CD4-positive, alpha-beta memory T cell (primary cell): ENCODE measurements at regions not wholly inside any gene's neighbourhood (a gene's known extent, or its start where the extent isn't known, plus 50 kb on each side); places are given as distances from the start of the nearest gene placed in this dataset.

Experiments
- CTCF ChIA-PET: fragments of 350-600 bp; sonication (Branson Sonifier 250); formaldehyde crosslinking; loops from one replicate; lab custom pipeline; 2021; ENCODE audit warnings: inconsistent platforms; ENCODE audit not compliant: partially characterized antibody; lab: Charles Lee
- POLR2A ChIA-PET: fragments of 350-600 bp; sonication (Branson Sonifier 250); formaldehyde crosslinking; loops from one replicate; lab custom pipeline; 2021; ENCODE audit not compliant: partially characterized antibody; lab: Charles Lee
- DNase-seq, 5 donors: peaks; one replicate each; pipeline versions ENCODE4 v3.0.0 to v3.0.0-alpha.2; 2020 to 2022; ENCODE audit warnings: mixed read lengths in 1 of 5
- H3K27ac ChIP-seq: one replicate; pipeline ENCODE4 v1.7.0; 2013; ENCODE audit warnings: low read depth, low read length
- H3K27me3 ChIP-seq: 2 replicates; pipeline ENCODE4 v1.7.0; 2013; ENCODE audit warnings: mild to moderate bottlenecking, low read length, moderate library complexity; ENCODE audit not compliant: insufficient read depth
- H3K36me3 ChIP-seq: 2 replicates; pipeline ENCODE4 v1.7.0; 2013; ENCODE audit warnings: mild to moderate bottlenecking, low read length, moderate library complexity; ENCODE audit not compliant: insufficient read depth
- H3K4me1 ChIP-seq: 2 replicates; pipeline ENCODE4 v1.7.0; 2013; ENCODE audit warnings: mild to moderate bottlenecking, low read length, moderate library complexity; ENCODE audit not compliant: insufficient read depth
- H3K4me3 ChIP-seq, 2 donors: one replicate each; pipeline ENCODE4 v1.7.0; 2013; ENCODE audit warnings: low read length in 2 of 2, mild to moderate bottlenecking in 1 of 2
- H3K9me3 ChIP-seq, 2 donors: one replicate each; pipeline ENCODE4 v1.7.0; 2013; ENCODE audit warnings: low read length in 2 of 2, control low read depth in 1 of 2; ENCODE audit not compliant: control insufficient read depth in 1 of 2
- H3K27ac Mint-ChIP-seq, 7 donors: one replicate each; pipeline ENCODE4 v1.8.0; 2020 to 2021; ENCODE audit warnings: mixed read lengths in 7 of 7, mild to moderate bottlenecking in 6 of 7, inconsistent platforms in 3 of 7, moderate library complexity in 3 of 7
- H3K27me3 Mint-ChIP-seq, 2 donors: one replicate each; pipeline ENCODE4 v1.8.0; 2020 to 2021; ENCODE audit warnings: mixed read lengths in 2 of 2
- H3K36me3 Mint-ChIP-seq, 2 donors: one replicate each; pipeline ENCODE4 v1.8.0; 2020 to 2021; ENCODE audit warnings: mixed read lengths in 2 of 2, inconsistent platforms in 1 of 2, mild to moderate bottlenecking in 1 of 2
- H3K4me1 Mint-ChIP-seq, 4 donors: one replicate each; pipeline ENCODE4 v1.8.0; 2020 to 2021; ENCODE audit warnings: mixed read lengths in 4 of 4, mild to moderate bottlenecking in 1 of 4
- H3K4me3 Mint-ChIP-seq, 8 donors: one replicate each; pipeline ENCODE4 v1.8.0; 2020 to 2021; ENCODE audit warnings: mixed read lengths in 8 of 8, mild to moderate bottlenecking in 7 of 8, moderate library complexity in 6 of 8, inconsistent platforms in 3 of 8
- H3K9me3 Mint-ChIP-seq, 8 donors: one replicate each; pipeline ENCODE4 v1.8.0; 2020 to 2021; ENCODE audit warnings: mixed read lengths in 8 of 8, mild to moderate bottlenecking in 5 of 8, inconsistent platforms in 3 of 8, moderate library complexity in 1 of 8
- intact Hi-C: fragments of 100-400 bp; cut with micrococcal nuclease; formaldehyde crosslinking; loops from one replicate; pipeline ENCODE4 v1.15.1; 2023

GRCh38 chr14:49971156-49972130 is 78.6 kb downstream of the ARF6 start:
- Histone ChIP-seq H3K27ac (peak overlapping the region; percentile 73), H3K4me1 (peaks cover 69% of the 10 kb centered on the region), H3K36me3 (no peaks in the 10 kb centered on the region), H3K9me3 (no peaks in the 10 kb centered on the region), H3K4me3 (peak overlapping the region; percentile 36 to 44), H3K27me3 (no peaks in the 10 kb centered on the region)
- ChIA-PET CTCF (interaction anchor here (0.9 to 9.4 kb wide), 23 partner anchors 9 to 141 kb away, joined by 3 to 72 read pairs (median 5); partner anchors contain the start of genes ARF6 and NEMF), POLR2A (interaction anchor here (0.6 to 19.1 kb wide), 47 partner anchors 9 to 339 kb away, joined by 3 to 486 read pairs (median 6); partner anchors contain the start of genes ARF6, NEMF and VCPKMT)
- intact Hi-C loops = loop anchor here (1.0 to 2.0 kb wide), 6 partner anchors 25 to 103 kb away; partner anchors contain the start of gene ARF6
- Mint-ChIP-seq H3K27ac (peak overlapping the region; percentile 87 to 98 (median 96)), H3K4me1 (peaks cover 44 to 76% (median 62%) of the 10 kb centered on the region in 4 donors), H3K36me3 (no peaks in the 10 kb centered on the region), H3K27me3 (no peaks in the 10 kb centered on the region), H3K9me3 (no peaks in the 10 kb centered on the region), H3K4me3 (peak overlapping the region; percentile 77 to 89 (median 82))
- peak; percentile 75 to 85 (median 82) for DNase-seq

- Histone ChIP-seq H3K27me3 (no peaks in the 10 kb centered on the region), H3K4me1 (peaks cover 77% of the 10 kb centered on the region), H3K9me3 (no peaks in the 10 kb centered on the region), H3K4me3 (peak overlapping the region; percentile 9 to 36), H3K27ac (peak overlapping the region; percentile 73), H3K36me3 (no peaks in the 10 kb centered on the region)
- intact Hi-C loops = no loop called here
- no peak for DNase-seq
- peak overlapping the region; percentile 77 to 89 (median 82) for H3K4me3 Mint-ChIP-seq
- ChIA-PET CTCF (interaction anchor here (0.9 to 9.4 kb wide), 18 partner anchors 8 to 119 kb away, joined by 3 to 72 read pairs (median 9); partner anchors contain the start of genes ARF6 and NEMF), POLR2A (interaction anchor here (0.7 to 19.1 kb wide), 45 partner anchors 9 to 339 kb away, joined by 3 to 486 read pairs (median 6); partner anchors contain the start of genes ARF6 and NEMF)
- H3K4me1 Mint-ChIP-seq = peaks cover 50 to 82% (median 69%) of the 10 kb centered on the region in 4 donors
- H3K36me3 Mint-ChIP-seq = no peaks in the 10 kb centered on the region
- no peaks in the 10 kb centered on the region for H3K27me3 Mint-ChIP-seq
- peaks cover 0 to 3% (median 0%) of the 10 kb centered on the region in 8 donors for H3K9me3 Mint-ChIP-seq
- H3K27ac Mint-ChIP-seq = peak overlapping the region; percentile 87 to 98 (median 96)
These were observed 79.3 kb downstream of the ARF6 start for GRCh38 chr14:49972131-49972671.

GRCh38 chr14:49972823-49973222 is 79.9 kb downstream of the ARF6 start:
- H3K4me1 ChIP-seq = peaks cover 83% of the 10 kb centered on the region
- H3K27ac ChIP-seq = peak overlapping the region; percentile 73
- no peaks in the 10 kb centered on the region for H3K36me3 ChIP-seq
- peak overlapping the region; percentile 77 to 89 (median 82) for H3K4me3 Mint-ChIP-seq
- CTCF ChIA-PET = interaction anchor here (0.9 to 9.4 kb wide), 11 partner anchors 20 to 120 kb away, joined by 3 to 72 read pairs (median 13); partner anchors contain the start of gene NEMF
- H3K4me1 Mint-ChIP-seq = peaks cover 56 to 86% (median 75%) of the 10 kb centered on the region in 4 donors
- peak overlapping the region; percentile 87 to 98 (median 96) for H3K27ac Mint-ChIP-seq
- POLR2A ChIA-PET = interaction anchor here (0.7 to 19.1 kb wide), 26 partner anchors 9 to 129 kb away, joined by 3 to 486 read pairs (median 14); partner anchors contain the start of genes ARF6 and NEMF
- H3K27me3 ChIP-seq = no peaks in the 10 kb centered on the region
- no peaks in the 10 kb centered on the region for H3K36me3 Mint-ChIP-seq
- no peaks in the 10 kb centered on the region for H3K27me3 Mint-ChIP-seq
- H3K9me3 Mint-ChIP-seq = peaks cover 0 to 3% (median 0%) of the 10 kb centered on the region in 8 donors
- no peaks in the 10 kb centered on the region for H3K9me3 ChIP-seq
- intact Hi-C loops = loop anchor here (1.0 kb wide), 1 partner anchor 9 kb away; no protein-coding TSS in a partner anchor
- H3K4me3 ChIP-seq = peak overlapping the region in 1 of 2 donors; percentile 36
- DNase-seq = peak in 4 of 5 donors; percentile 30 to 78 (median 39)

- DNase-seq = no peak
- Histone ChIP-seq H3K27ac (no peak overlapping the region), H3K4me1 (peaks cover 100% of the 10 kb centered on the region), H3K9me3 (no peaks in the 10 kb centered on the region), H3K36me3 (no peaks in the 10 kb centered on the region), H3K4me3 (no peak overlapping the region), H3K27me3 (no peaks in the 10 kb centered on the region)
- Mint-ChIP-seq H3K4me1 (peaks cover 62 to 96% (median 88%) of the 10 kb centered on the region in 4 donors), H3K4me3 (peak overlapping the region in 2 of 8 donors; percentile 12 to 37), H3K27ac (peak overlapping the region; percentile 49 to 93 (median 86)), H3K9me3 (peaks cover 0 to 3% (median 0%) of the 10 kb centered on the region in 8 donors), H3K36me3 (peaks cover 2 to 4% of the 10 kb centered on the region in 2 donors), H3K27me3 (no peaks in the 10 kb centered on the region)
- POLR2A ChIA-PET = interaction anchor here (0.7 to 19.1 kb wide), 9 partner anchors 8 to 113 kb away, joined by 3 to 486 read pairs (median 30); partner anchors contain the start of gene ARF6
- intact Hi-C loops = no loop called here
- CTCF ChIA-PET = interaction anchor here (1.4 to 9.4 kb wide), 6 partner anchors 22 to 110 kb away, joined by 3 to 72 read pairs (median 15); no protein-coding TSS in a partner anchor
These were observed 82.4 kb downstream of the ARF6 start for GRCh38 chr14:49975276-49975675.

- peaks cover 62 to 96% (median 88%) of the 10 kb centered on the region in 4 donors for H3K4me1 Mint-ChIP-seq
- H3K27me3 ChIP-seq = no peaks in the 10 kb centered on the region
- intact Hi-C loops = no loop called here
- peak overlapping the region; percentile 0 for H3K27ac ChIP-seq
- H3K9me3 Mint-ChIP-seq = peaks cover 0 to 3% (median 0%) of the 10 kb centered on the region in 8 donors
- POLR2A ChIA-PET = interaction anchor here (0.8 to 19.1 kb wide), 11 partner anchors 24 to 122 kb away, joined by 3 to 486 read pairs (median 23); partner anchors contain the start of gene ARF6
- H3K9me3 ChIP-seq = no peaks in the 10 kb centered on the region
- H3K27me3 Mint-ChIP-seq = no peaks in the 10 kb centered on the region
- CTCF ChIA-PET = interaction anchor here (0.7 to 9.4 kb wide), 9 partner anchors 22 to 111 kb away, joined by 3 to 72 read pairs (median 13); no protein-coding TSS in a partner anchor
- no peak for DNase-seq
- H3K4me3 Mint-ChIP-seq = no peak overlapping the region
- H3K36me3 ChIP-seq = no peaks in the 10 kb centered on the region
- H3K36me3 Mint-ChIP-seq = peaks cover 2 to 4% of the 10 kb centered on the region in 2 donors
- H3K4me3 ChIP-seq = no peak overlapping the region
- H3K4me1 ChIP-seq = peaks cover 100% of the 10 kb centered on the region
- H3K27ac Mint-ChIP-seq = peak overlapping the region; percentile 63 to 93 (median 83)
These were observed 82.9 kb downstream of the ARF6 start for GRCh38 chr14:49975799-49976198.

- Histone ChIP-seq H3K27me3 (no peaks in the 10 kb centered on the region), H3K9me3 (no peaks in the 10 kb centered on the region), H3K4me1 (peaks cover 100% of the 10 kb centered on the region), H3K4me3 (peak overlapping the region; percentile 50 to 53), H3K27ac (peak overlapping the region; percentile 48), H3K36me3 (no peaks in the 10 kb centered on the region)
- H3K27me3 Mint-ChIP-seq = no peaks in the 10 kb centered on the region
- H3K36me3 Mint-ChIP-seq = peaks cover 4% of the 10 kb centered on the region in 2 donors
- peaks cover 0 to 5% (median 0%) of the 10 kb centered on the region in 8 donors for H3K9me3 Mint-ChIP-seq
- H3K27ac Mint-ChIP-seq = peak overlapping the region; percentile 91 to 95 (median 93)
- H3K4me1 Mint-ChIP-seq = peaks cover 60 to 96% (median 87%) of the 10 kb centered on the region in 4 donors
- POLR2A ChIA-PET = interaction anchor here (0.6 to 19.1 kb wide), 24 partner anchors 9 to 390 kb away, joined by 3 to 486 read pairs (median 5); partner anchors contain the start of gene ARF6
- CTCF ChIA-PET = interaction anchor here (0.7 to 9.4 kb wide), 18 partner anchors 10 to 125 kb away, joined by 3 to 72 read pairs (median 4); partner anchors contain the start of gene NEMF
- DNase-seq = peak; percentile 48 to 66 (median 61)
- intact Hi-C loops = loop anchor here (1.0 kb wide), 4 partner anchors 10 to 109 kb away; no protein-coding TSS in a partner anchor
- peak overlapping the region; percentile 75 to 89 (median 84) for H3K4me3 Mint-ChIP-seq
These were observed 84.4 kb downstream of the ARF6 start for GRCh38 chr14:49977126-49977841.
